HG02885 (cell line): ENCODE measurements at regions not wholly inside any gene's neighbourhood (a gene's known extent, or its start where the extent isn't known, plus 50 kb on each side); places are given as distances from the start of the nearest gene placed in this dataset.
"Not testable (repeated sequence)": the region's sequence is repeated elsewhere in the genome, so short reads cannot be mapped to it uniquely, and the experiment has no call there.

Source experiments
- ATAC-seq: cut with Tn5 transposase; IDR thresholded peaks from one replicate; pipeline ENCODE4 v1.9.1; 2021; ENCODE audit warnings: mild to moderate bottlenecking; ENCODE audit not compliant: unreplicated experiment, poor library complexity

GRCh38 chr1:228796945-228797344 lies 61.7 kb downstream of the RHOU start:
- ATAC-seq, result not testable (repeated sequence)

DNA sequence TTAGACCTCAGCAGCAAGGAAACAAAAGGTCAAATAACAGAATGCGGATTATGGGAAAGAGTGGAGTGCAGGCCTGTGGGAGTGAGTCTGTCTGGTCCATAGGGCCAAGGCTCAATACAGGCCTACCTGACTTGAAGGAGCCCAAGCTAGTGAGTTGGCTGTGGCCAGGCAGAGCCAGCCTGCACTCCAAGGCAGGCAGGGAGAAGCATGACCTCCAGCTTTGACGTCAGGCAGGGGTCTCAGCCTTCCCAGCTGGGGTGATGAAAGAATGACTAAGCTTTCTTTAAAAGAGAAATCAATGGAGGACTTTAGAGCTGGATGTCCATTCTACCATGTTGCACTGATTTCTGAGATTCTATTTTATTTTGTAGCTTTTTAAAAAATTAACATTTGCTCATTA lies 62.8 kb downstream of the RHOU start:
- ATAC-seq, result no peak

DNA sequence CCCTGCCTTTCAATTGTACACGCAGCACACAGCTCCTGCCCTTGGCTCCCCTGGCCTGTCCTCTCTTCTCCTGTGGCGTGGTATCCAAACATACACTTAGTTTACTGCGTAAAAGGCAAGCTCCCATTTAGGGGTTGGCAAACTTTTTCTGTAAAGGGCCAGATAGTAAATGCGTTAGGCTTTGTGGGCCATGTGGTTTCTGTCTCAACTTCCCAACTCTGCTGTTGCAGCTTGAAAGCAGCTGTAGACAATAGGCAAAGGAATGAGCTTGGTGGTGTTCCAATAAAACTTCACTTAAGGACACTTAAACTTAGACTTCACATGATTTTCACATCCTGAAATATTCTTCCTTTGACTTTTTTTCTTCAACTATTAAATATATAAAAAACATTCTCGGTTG lies 63.3 kb downstream of the RHOU start:
- no peak for ATAC-seq

GRCh38 chr1:228799924-228800323 lies 64.6 kb downstream of the RHOU start:
- no peak for ATAC-seq

DNA sequence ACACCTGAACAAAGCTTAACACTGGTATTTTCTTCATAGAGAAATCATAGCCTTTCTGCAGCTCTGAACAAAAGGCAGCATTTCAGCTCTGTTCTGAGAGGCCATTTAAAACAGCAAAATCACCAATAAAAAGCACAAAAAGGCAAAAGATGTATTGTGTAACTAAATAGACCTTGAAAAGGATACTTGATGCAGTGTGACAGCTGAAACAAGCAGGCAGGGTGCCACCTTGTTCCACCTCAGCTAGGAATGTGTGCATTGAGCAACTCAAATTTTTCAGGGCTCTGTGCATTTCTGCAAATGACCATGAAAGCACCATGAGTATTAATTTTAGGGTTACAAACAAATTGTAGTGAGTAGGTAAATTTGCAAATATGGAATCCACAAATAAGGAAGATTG lies 65.8 kb downstream of the RHOU start:
- ATAC-seq, result no peak

- ATAC-seq, result no peak
Measured at GRCh38 chr1:228802386-228803220, 67.3 kb downstream of the RHOU start.

DNA sequence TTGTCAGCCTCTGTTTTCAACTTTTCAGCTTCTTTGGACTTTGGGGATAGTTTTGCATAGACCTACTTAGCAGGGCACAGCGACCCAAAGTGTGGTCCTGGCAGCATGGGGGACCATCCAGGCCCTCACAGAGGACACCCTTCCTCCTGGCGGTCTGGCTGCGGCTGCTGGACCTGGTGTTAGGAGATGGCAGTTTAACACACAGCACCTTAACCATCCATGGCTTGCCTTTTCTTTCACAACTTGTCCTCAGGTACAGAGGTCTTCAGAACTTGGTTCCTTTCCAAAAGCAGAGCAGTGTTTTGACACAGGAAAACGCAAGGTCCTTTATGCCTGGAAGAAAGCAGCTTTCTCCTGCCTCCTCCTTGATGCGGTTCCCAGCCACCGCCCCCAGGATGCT lies 68.1 kb downstream of the RHOU start:
- ATAC-seq, result no peak

DNA sequence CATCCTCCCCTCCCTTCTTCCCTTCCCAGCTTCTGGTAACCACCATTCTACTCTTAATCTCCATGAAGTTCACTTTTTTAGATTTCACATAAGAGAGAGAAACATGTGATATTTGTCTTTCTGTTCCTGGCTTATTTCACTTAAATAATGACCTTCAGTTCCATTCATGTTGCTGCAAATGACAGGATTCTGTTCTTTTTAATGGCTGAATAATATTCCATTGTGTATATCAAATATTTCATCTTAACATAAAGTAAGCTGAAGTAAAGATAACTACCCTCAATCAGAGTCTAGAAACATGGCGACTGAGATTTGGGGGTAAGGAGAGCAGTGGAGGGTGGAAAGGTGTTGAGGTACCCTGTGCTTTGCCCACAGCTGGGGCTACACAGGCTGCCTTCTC lies 68.9 kb downstream of the RHOU start:
- no peak for ATAC-seq

GRCh38 chr1:228804640-228805413 lies 69.5 kb downstream of the RHOU start:
- ATAC-seq, result no peak

GRCh38 chr1:228807904-228808605 lies 72.8 kb downstream of the RHOU start:
- ATAC-seq, result no peak

- no peak for ATAC-seq
Measured at GRCh38 chr1:228809621-228810394, 74.5 kb downstream of the RHOU start.

GRCh38 chr1:228810395-228810758 lies 75.1 kb downstream of the RHOU start:
- no peak for ATAC-seq

GRCh38 chr1:228810878-228811711 lies 75.8 kb downstream of the RHOU start:
- ATAC-seq, result no peak

- no peak for ATAC-seq
Measured at GRCh38 chr1:228811712-228812305, 76.5 kb downstream of the RHOU start.

GRCh38 chr1:228812961-228813360 lies 77.7 kb downstream of the RHOU start:
- no peak for ATAC-seq

DNA sequence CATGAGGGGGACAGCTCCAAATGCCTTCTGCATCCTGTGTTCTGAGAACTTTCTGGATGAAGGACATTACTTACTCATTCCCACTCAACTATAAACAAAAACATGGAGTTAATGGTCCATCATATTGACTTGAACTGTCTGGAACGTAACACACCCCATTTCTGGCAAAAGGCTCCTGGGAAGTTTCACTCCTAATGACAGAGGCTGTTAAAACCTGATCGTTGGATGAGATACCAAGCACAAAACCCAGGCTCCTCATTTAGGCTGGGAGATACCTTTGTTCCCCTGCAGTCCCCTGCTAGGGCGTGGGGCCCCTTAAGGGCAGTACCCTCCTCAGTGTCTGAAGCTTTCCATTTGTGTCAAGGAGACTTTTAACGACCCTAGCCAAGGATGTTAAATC lies 78.9 kb downstream of the RHOU start:
- ATAC-seq, result no peak

- no peak for ATAC-seq
Measured at GRCh38 chr1:228818296-228818695, 83.0 kb downstream of the RHOU start.

DNA sequence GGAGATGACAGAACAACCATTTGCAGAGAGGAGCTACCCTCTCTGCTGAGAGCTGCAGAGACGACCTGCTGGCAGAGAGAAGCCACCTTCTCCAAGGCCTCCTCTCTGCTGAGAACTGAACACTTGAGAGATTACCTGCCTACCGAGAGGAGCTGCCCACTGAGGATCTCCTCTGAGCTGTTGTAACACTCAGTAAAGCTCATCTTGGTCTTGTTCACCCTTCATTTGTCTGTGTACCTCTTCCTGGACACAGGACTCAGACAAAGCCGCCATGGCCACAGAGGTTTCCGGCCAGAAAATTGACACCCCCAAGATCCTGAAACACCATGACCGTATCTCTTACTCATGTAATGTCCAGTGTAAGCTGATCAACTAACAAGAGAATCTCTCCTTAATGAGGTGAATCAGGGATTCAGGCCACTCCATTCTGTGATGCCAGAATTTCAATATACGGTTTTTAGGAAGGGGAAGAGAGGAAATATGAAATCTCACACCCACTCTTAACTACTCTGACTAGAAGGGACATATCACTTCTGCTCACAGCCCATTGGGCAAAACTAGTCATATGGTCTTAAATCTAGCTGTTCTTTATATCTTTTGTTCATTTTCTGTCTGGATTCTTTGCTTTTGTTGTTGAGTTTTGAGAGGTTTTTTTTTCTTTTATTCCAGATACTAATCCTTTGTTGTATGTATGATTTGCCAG lies 83.8 kb downstream of the RHOU start:
- ATAC-seq, result no peak

- no peak for ATAC-seq
Measured at GRCh38 chr1:228821252-228821651, 86.0 kb downstream of the RHOU start.
